ENCODE measurements at regions not wholly inside any gene's neighbourhood (a gene's known extent, or its start where the extent isn't known, plus 50 kb on each side); places are given as distances from the start of the nearest gene placed in this dataset.
A peak's percentile ranks its signal among the peaks of the same experiment; 100 is the strongest.

- no peaks in the 10 kb centered on the region for H4K20me1 ChIP-seq (ENCODE audit: insufficient read depth)
- ChIA-PET RAD21 (ENCODE audit: low non-redundant PET in 1 of 2, low total read pairs in 2 of 2, uncharacterized antibody in 2 of 2, unreplicated experiment in 2 of 2) (no interaction called here), POLR2A (interaction anchor here (1.1 kb wide), 1 partner anchor 98 kb away, joined by 5 read pairs; the partner anchor contains the start of gene HMGA2), CTCF (no interaction called here)
- no peaks in the 10 kb centered on the region for H3K9me3 ChIP-seq (ENCODE audit: control insufficient read depth in 1 of 2, insufficient read depth in 1 of 2, low read depth in 1 of 2, low read length in 2 of 2)
- peaks cover 72 to 97% of the 10 kb centered on the region in 2 experiments for H3K4me1 ChIP-seq (ENCODE audit: control insufficient read depth in 1 of 2, insufficient read depth in 2 of 2, low read length in 2 of 2)
- BruUV-seq (replicated peaks), result TSS peak; percentile 12
- H2AFZ ChIP-seq (ENCODE audit: low read depth, low read length, poor library complexity, severe bottlenecking), result no peak overlapping the region
- no peaks in the 10 kb centered on the region for H3K9me2 ChIP-seq (ENCODE audit: insufficient read depth)
- H3K27ac ChIP-seq (ENCODE audit: low read depth, low read length), result peak overlapping the region; percentile 98
- TF ChIP-seq ATF3 (IDR thresholded peaks at IDR 0.05), result no peak
- 0 out of 2 replicates have a peak, but pooled peaks have one; percentile 31 for TF ChIP-seq SRF (IDR thresholded peaks at IDR 0.05; ENCODE audit: low read depth)
- peak; percentile 44; the same call in 1 of the 2 replicates for TF ChIP-seq CBX3 (IDR thresholded peaks at IDR 0.05; ENCODE audit: low read depth)
- TF ChIP-seq ZFX (IDR thresholded peaks at IDR 0.05), result no peak
- peak; percentile 55 for TF ChIP-seq SP1 (IDR thresholded peaks at IDR 0.05; ENCODE audit: low read depth)
- TF ChIP-seq JUND (IDR thresholded peaks at IDR 0.05), result peak; percentile 58
- TF ChIP-seq FOSL1 (IDR thresholded peaks at IDR 0.05; ENCODE audit: low read depth), result peak; percentile 63
- peak overlapping the region; percentile 60 for H3K4me2 ChIP-seq (ENCODE audit: low read length)
- no peaks in the 10 kb centered on the region for H3K36me3 ChIP-seq (ENCODE audit: control insufficient read depth in 1 of 2, insufficient read depth in 2 of 2, low read length in 2 of 2)
- H3K27me3 ChIP-seq (ENCODE audit: insufficient read depth, low read length), result no peaks in the 10 kb centered on the region
- peaks cover 22% of the 10 kb centered on the region for H3K79me2 ChIP-seq (ENCODE audit: insufficient read depth, low read length)
- intact Hi-C loops (cut with micrococcal nuclease), result loop anchor here (1.0 to 5.0 kb wide), 3 partner anchors 68 to 193 kb away; no protein-coding TSS in a partner anchor
- peak; percentile 56 for ATAC-seq
- H3K9ac ChIP-seq (ENCODE audit: low read length), result peak overlapping the region; percentile 62
- peak overlapping the region in 1 of 2 experiments; percentile 7; a peak in 1 of 4 replicates for H3K4me3 ChIP-seq (replicated peaks in 1 of 2; ENCODE audit: low read depth in 1 of 2, low read length in 2 of 2)
- peak; percentile 74 for DNase-seq (ENCODE audit: low read depth, low spot score)
Observed at GRCh38 chr12:65725376-65725775, 98.9 kb upstream of the HMGA2 start.

- no peak for DNase-seq (ENCODE audit: low read depth, low spot score)
- ChIA-PET CTCF (no interaction called here), POLR2A (interaction anchor here (1.0 to 2.1 kb wide), 8 partner anchors 8 to 192 kb away, joined by 3 to 6 read pairs (median 4); no protein-coding TSS in a partner anchor), RAD21 (ENCODE audit: low non-redundant PET in 1 of 2, low total read pairs in 2 of 2, uncharacterized antibody in 2 of 2, unreplicated experiment in 2 of 2) (no interaction called here)
- Histone ChIP-seq H3K27me3 (ENCODE audit: insufficient read depth, low read length) (no peaks in the 10 kb centered on the region), H3K4me3 (replicated peaks in 1 of 2; ENCODE audit: low read depth in 1 of 2, low read length in 2 of 2) (peak overlapping the region; percentile 57 to 69), H3K4me2 (ENCODE audit: low read length) (peak overlapping the region; percentile 91), H4K20me1 (ENCODE audit: insufficient read depth) (no peaks in the 10 kb centered on the region), H3K79me2 (ENCODE audit: insufficient read depth, low read length) (peaks cover 22% of the 10 kb centered on the region), H3K36me3 (ENCODE audit: control insufficient read depth in 1 of 2, insufficient read depth in 2 of 2, low read length in 2 of 2) (no peaks in the 10 kb centered on the region), H3K9me3 (ENCODE audit: control insufficient read depth in 1 of 2, insufficient read depth in 1 of 2, low read depth in 1 of 2, low read length in 2 of 2) (peaks cover 0 to 6% of the 10 kb centered on the region in 2 experiments; a peak in 1 of 4 replicates), H3K9me2 (ENCODE audit: insufficient read depth) (no peaks in the 10 kb centered on the region), H3K9ac (ENCODE audit: low read length) (peak overlapping the region; percentile 86), H3K27ac (ENCODE audit: low read depth, low read length) (peak overlapping the region; percentile 98), H2AFZ (ENCODE audit: low read depth, low read length, poor library complexity, severe bottlenecking) (no peak overlapping the region), H3K4me1 (ENCODE audit: control insufficient read depth in 1 of 2, insufficient read depth in 2 of 2, low read length in 2 of 2) (peaks cover 48 to 69% of the 10 kb centered on the region in 2 experiments)
- peak; percentile 4 for ATAC-seq
- TF ChIP-seq REST (IDR thresholded peaks at IDR 0.05; ENCODE audit: low read depth) (no peak), CBX3 (IDR thresholded peaks at IDR 0.05; ENCODE audit: low read depth) (no peak), EZH2 (IDR thresholded peaks at IDR 0.05) (no peak), FOSL1 (IDR thresholded peaks at IDR 0.05; ENCODE audit: low read depth) (0 out of 2 replicates have a peak, but pooled peaks have one; percentile 5), YY1 (IDR thresholded peaks at IDR 0.05; ENCODE audit: extremely low read depth, insufficient replicate concordance, low read depth, low read length) (no peak), ATF3 (IDR thresholded peaks at IDR 0.05) (no peak), SP1 (IDR thresholded peaks at IDR 0.05; ENCODE audit: low read depth) (no peak), ZNF274 (IDR thresholded peaks at IDR 0.05; ENCODE audit: low read depth, low read length) (no peak)
- TSS peak; percentile 85 for BruUV-seq (replicated peaks)
- intact Hi-C loops (cut with micrococcal nuclease), result loop anchor here (2.0 to 5.0 kb wide), 4 partner anchors 94 to 416 kb away; no protein-coding TSS in a partner anchor
Observed at GRCh38 chr12:65728455-65728847, 95.8 kb upstream of the HMGA2 start.

All from HCT116 (cell line).